ENCODE measurements at regions not wholly inside any gene's neighbourhood (a gene's known extent, or its start where the extent isn't known, plus 50 kb on each side); places are given as distances from the start of the nearest gene placed in this dataset.

DNA sequence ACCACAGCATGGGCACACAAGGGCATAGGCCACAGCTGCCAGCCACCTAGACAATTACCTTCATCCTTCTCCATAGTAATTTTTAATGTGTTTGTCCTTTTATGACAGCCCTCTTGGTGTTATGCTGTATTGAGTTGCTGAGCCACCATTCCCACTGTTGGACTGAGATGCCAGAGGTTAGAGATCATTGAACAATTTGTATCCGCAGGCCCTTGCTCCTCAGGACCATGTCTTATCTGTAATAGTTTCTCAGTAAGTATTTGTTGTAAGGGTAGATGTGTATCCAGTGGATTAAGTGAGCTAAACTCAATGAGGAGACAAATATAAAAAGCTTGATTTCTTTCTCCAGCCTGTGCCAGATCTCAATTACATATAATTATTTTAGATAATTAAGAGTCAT lies 832.8 kb upstream of the ID2 start (continued):
- no peak for TF ChIP-seq MAX (IDR thresholded peaks at IDR 0.05)
- no peak for TF ChIP-seq YY1 (IDR thresholded peaks at IDR 0.05)

DNA sequence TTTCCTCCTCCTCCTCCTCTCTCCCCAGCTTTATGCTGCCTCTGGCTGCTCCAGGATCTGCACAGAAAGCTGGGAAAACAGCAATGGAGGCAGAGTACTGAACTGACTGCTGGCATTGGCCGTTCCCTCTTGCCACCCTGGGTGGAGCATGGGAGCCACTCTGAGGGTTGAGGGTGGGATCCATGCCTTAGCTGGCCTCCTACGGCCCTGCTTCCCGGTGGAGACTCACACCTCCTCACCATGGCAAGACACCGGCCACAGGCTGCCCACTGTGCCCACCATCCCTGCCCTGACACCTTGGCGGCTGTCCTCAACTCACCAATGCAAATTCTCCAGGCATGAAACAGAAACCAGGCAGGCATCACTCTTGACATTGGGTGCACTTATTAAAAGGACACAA lies 832.3 kb upstream of the ID2 start:
- no peaks in the 10 kb centered on the region for H3K4me1 ChIP-seq (ENCODE audit: control insufficient read depth in 4 of 4, insufficient read depth in 4 of 4, low read length in 3 of 4)
- no peak overlapping the region for H3K4me3 ChIP-seq (ENCODE audit: low read depth in 1 of 3, low read length in 3 of 3)
- DNase-seq (ENCODE audit: low spot score) = no peak
- H3K27me3 ChIP-seq (ENCODE audit: control insufficient read depth in 4 of 4, insufficient read depth in 4 of 4, low read length in 3 of 4) = no peaks in the 10 kb centered on the region
- 75% methylated on average over 5 of the region's 5 CpGs for whole genome bisulfite sequencing
- no peak overlapping the region for H3K27ac ChIP-seq (ENCODE audit: low read depth in 1 of 2, low read length in 2 of 2)
- H3K36me3 ChIP-seq (ENCODE audit: control insufficient read depth in 4 of 4, insufficient read depth in 3 of 4, low read depth in 1 of 4, low read length in 3 of 4) = no peaks in the 10 kb centered on the region
- no peaks in the 10 kb centered on the region for H3K9me3 ChIP-seq (ENCODE audit: control insufficient read depth in 4 of 4, low read length in 3 of 4)
- H3K9ac ChIP-seq (ENCODE audit: low read depth in 1 of 2, low read length in 2 of 2) = no peak overlapping the region
- no peak for TF ChIP-seq JUND (IDR thresholded peaks at IDR 0.05)

DNA sequence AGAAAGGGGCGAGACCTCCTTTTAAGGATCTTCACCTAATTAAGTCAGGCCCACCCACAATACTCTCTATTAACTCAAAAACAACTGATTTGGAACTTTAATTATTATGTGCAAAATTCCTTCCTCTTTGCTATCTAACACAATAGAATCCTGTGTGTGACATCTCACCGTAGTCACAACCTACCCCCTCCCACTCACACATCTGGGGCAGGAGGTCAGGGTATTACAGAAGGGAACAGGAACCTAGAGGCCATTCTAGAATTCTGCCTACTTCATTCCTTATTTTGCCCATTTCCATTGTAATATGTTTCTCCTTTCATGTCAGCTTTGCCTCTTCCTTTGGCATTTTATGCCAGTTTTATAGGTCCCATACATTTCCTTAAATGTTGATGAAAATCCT lies 829.3 kb upstream of the ID2 start:
- no peak overlapping the region for H3K27ac ChIP-seq (ENCODE audit: low read depth in 1 of 2, low read length in 2 of 2)
- no peak for DNase-seq (ENCODE audit: low spot score)
- no peak overlapping the region for H3K4me3 ChIP-seq (ENCODE audit: low read depth in 1 of 3, low read length in 3 of 3)
- WGBS = 47% methylated on average over 2 of the region's 2 CpGs
- H3K27me3 ChIP-seq (ENCODE audit: control insufficient read depth in 4 of 4, insufficient read depth in 4 of 4, low read length in 3 of 4) = no peaks in the 10 kb centered on the region
- H3K4me1 ChIP-seq (ENCODE audit: control insufficient read depth in 4 of 4, insufficient read depth in 4 of 4, low read length in 3 of 4) = no peaks in the 10 kb centered on the region
- no peaks in the 10 kb centered on the region for H3K36me3 ChIP-seq (ENCODE audit: control insufficient read depth in 4 of 4, insufficient read depth in 3 of 4, low read depth in 1 of 4, low read length in 3 of 4)
- no peak overlapping the region for H3K9ac ChIP-seq (ENCODE audit: low read depth in 1 of 2, low read length in 2 of 2)
- TF ChIP-seq, protein P1, sequence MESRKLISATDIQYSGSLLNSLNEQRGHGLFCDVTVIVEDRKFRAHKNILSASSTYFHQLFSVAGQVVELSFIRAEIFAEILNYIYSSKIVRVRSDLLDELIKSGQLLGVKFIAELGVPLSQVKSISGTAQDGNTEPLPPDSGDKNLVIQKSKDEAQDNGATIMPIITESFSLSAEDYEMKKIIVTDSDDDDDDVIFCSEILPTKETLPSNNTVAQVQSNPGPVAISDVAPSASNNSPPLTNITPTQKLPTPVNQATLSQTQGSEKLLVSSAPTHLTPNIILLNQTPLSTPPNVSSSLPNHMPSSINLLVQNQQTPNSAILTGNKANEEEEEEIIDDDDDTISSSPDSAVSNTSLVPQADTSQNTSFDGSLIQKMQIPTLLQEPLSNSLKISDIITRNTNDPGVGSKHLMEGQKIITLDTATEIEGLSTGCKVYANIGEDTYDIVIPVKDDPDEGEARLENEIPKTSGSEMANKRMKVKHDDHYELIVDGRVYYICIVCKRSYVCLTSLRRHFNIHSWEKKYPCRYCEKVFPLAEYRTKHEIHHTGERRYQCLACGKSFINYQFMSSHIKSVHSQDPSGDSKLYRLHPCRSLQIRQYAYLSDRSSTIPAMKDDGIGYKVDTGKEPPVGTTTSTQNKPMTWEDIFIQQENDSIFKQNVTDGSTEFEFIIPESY (IDR thresholded peaks at IDR 0.05) = no peak
- TF ChIP-seq REST (IDR thresholded peaks at IDR 0.05) (no peak), NR2F2 (IDR thresholded peaks at IDR 0.05) (no peak), SP1 (IDR thresholded peaks at IDR 0.05) (no peak), FOXA1 (IDR thresholded peaks at IDR 0.05) (no peak), CTCF (IDR thresholded peaks at IDR 0.05; ENCODE audit: low read depth, low read length, missing input control) (no peak), EGR1 (IDR thresholded peaks at IDR 0.05; ENCODE audit: low read depth in 2 of 2) (no peak), TAF1 (conservative IDR thresholded peaks at IDR 0.05) (no peak), HNF4A (conservative IDR thresholded peaks at IDR 0.05) (no peak), GABPA (IDR thresholded peaks at IDR 0.05 in 1 of 2, conservative IDR thresholded peaks at IDR 0.05 in 1 of 2) (no peak)
- no peaks in the 10 kb centered on the region for H3K9me3 ChIP-seq (ENCODE audit: control insufficient read depth in 4 of 4, low read length in 3 of 4)
